K562 (cell line): ENCODE measurements at regions not wholly inside any gene's neighbourhood (a gene's known extent, or its start where the extent isn't known, plus 50 kb on each side); places are given as distances from the start of the nearest gene placed in this dataset.

Experiments
- CEBPZ ChIP-seq: fragments of 150-350 bp; IDR thresholded peaks from 2 replicates; pipeline ENCODE4 v1.6.1; 2014; ENCODE audit warnings: low read depth, mild to moderate bottlenecking, low read length, borderline replicate concordance
- ELF2 ChIP-seq: fragments of 250-450 bp; sonication (Bioruptor Pico); IDR thresholded peaks from 2 replicates; pipeline ENCODE4 v1.5.0; 2021; ENCODE audit warnings: mild to moderate bottlenecking
- STAG1 ChIP-seq: sonication (generic); formaldehyde crosslinking; IDR thresholded peaks from 2 replicates; pipeline ENCODE4 v1.5.0; 2020; ENCODE audit warnings: missing genetic modification reagents, borderline replicate concordance
- TCFL5 ChIP-seq: fragments of 250-450 bp; sonication (Bioruptor Pico); conservative IDR thresholded peaks from 2 replicates; pipeline ENCODE4 v1.6.1; 2021; ENCODE audit warnings: mild to moderate bottlenecking, moderate library complexity, matching md5 sums
- ZNF133 ChIP-seq: fragments of 250-450 bp; sonication (Bioruptor Pico); IDR thresholded peaks from 2 replicates; pipeline ENCODE4 v1.4.0; 2020; ENCODE audit warnings: mild to moderate bottlenecking
- ZNF584 ChIP-seq: fragments of 200-800 bp; sonication (Bioruptor generic); IDR thresholded peaks from 2 replicates; pipeline ENCODE4 v1.6.1; 2016; ENCODE audit warnings: low read depth, mild to moderate bottlenecking, missing genetic modification characterization, missing compliant biosample characterization
- TF ChIP-seq, protein P1 (sequence below): fragments of 450-650 bp; formaldehyde crosslinking; IDR thresholded peaks from 2 replicates; pipeline ENCODE4 v1.4.0; 2022; ENCODE audit warnings: mild to moderate bottlenecking, moderate library complexity

GRCh38 chr2:16226943-16227664 lies 286.8 kb downstream of the MYCN start (continued):
- TF ChIP-seq, protein P1, sequence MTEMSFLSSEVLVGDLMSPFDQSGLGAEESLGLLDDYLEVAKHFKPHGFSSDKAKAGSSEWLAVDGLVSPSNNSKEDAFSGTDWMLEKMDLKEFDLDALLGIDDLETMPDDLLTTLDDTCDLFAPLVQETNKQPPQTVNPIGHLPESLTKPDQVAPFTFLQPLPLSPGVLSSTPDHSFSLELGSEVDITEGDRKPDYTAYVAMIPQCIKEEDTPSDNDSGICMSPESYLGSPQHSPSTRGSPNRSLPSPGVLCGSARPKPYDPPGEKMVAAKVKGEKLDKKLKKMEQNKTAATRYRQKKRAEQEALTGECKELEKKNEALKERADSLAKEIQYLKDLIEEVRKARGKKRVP (CRISPR knock-in tag): no peak
- TF ChIP-seq CEBPZ (no peak), STAG1 (CRISPR knock-in tag) (no peak), ZNF584 (no peak), TCFL5 (CRISPR knock-in tag) (no peak), ELF2 (CRISPR knock-in tag) (no peak), ZNF133 (CRISPR knock-in tag) (no peak)
